ENCODE measurements at regions not wholly inside any gene's neighbourhood (a gene's known extent, or its start where the extent isn't known, plus 50 kb on each side); places are given as distances from the start of the nearest gene placed in this dataset.

GRCh38 chr10:78936412-78937342, 132.1 kb upstream of the ZMIZ1 start:
- no peak overlapping the region for H3K27ac Mint-ChIP-seq (ENCODE audit: unreplicated experiment)
- no peak overlapping the region for H3K4me3 Mint-ChIP-seq (ENCODE audit: unreplicated experiment)
- peaks cover 6% of the 10 kb centered on the region for H3K27me3 Mint-ChIP-seq (ENCODE audit: unreplicated experiment)
- H3K4me1 Mint-ChIP-seq (ENCODE audit: low read depth, unreplicated experiment): peaks cover 3% of the 10 kb centered on the region
- no peaks in the 10 kb centered on the region for H3K36me3 Mint-ChIP-seq (ENCODE audit: unreplicated experiment)
- TF ChIP-seq, protein P1, sequence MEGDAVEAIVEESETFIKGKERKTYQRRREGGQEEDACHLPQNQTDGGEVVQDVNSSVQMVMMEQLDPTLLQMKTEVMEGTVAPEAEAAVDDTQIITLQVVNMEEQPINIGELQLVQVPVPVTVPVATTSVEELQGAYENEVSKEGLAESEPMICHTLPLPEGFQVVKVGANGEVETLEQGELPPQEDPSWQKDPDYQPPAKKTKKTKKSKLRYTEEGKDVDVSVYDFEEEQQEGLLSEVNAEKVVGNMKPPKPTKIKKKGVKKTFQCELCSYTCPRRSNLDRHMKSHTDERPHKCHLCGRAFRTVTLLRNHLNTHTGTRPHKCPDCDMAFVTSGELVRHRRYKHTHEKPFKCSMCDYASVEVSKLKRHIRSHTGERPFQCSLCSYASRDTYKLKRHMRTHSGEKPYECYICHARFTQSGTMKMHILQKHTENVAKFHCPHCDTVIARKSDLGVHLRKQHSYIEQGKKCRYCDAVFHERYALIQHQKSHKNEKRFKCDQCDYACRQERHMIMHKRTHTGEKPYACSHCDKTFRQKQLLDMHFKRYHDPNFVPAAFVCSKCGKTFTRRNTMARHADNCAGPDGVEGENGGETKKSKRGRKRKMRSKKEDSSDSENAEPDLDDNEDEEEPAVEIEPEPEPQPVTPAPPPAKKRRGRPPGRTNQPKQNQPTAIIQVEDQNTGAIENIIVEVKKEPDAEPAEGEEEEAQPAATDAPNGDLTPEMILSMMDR (IDR thresholded peaks at IDR 0.05; ENCODE audit: partially characterized antibody, unreplicated experiment): no peak
- DNase-seq: no peak
- peaks cover 4% of the 10 kb centered on the region for H3K9me3 Mint-ChIP-seq (ENCODE audit: unreplicated experiment)

DNA sequence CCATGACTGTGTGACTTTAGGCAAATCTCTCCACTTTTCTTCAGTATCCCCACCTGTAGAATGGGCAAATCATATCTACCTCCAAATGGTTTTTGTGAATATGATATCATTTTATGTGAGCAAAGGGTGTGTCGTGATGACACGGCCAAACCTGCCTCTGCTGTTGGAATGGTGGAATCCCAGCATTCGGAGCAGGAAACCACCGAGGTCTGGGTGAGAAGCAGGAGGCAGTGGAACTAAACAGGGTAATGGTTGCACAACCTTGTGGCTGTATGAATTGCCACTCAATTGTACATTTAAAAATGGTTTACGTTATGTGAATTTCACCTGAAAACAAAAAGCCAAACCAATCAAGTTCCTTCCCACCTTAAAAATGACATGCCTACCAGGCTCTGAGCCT, 131.4 kb upstream of the ZMIZ1 start:
- no peaks in the 10 kb centered on the region for H3K36me3 Mint-ChIP-seq (ENCODE audit: unreplicated experiment)
- H3K9me3 Mint-ChIP-seq (ENCODE audit: unreplicated experiment): peaks cover 4% of the 10 kb centered on the region
- TF ChIP-seq, protein P1 (IDR thresholded peaks at IDR 0.05; ENCODE audit: partially characterized antibody, unreplicated experiment): no peak
- DNase-seq: no peak
- no peak overlapping the region for H3K27ac Mint-ChIP-seq (ENCODE audit: unreplicated experiment)
- no peak overlapping the region for H3K4me3 Mint-ChIP-seq (ENCODE audit: unreplicated experiment)
- peaks cover 2% of the 10 kb centered on the region for H3K4me1 Mint-ChIP-seq (ENCODE audit: low read depth, unreplicated experiment)
- peaks cover 6% of the 10 kb centered on the region for H3K27me3 Mint-ChIP-seq (ENCODE audit: unreplicated experiment)

- H3K4me3 Mint-ChIP-seq (ENCODE audit: unreplicated experiment): no peak overlapping the region
- H3K36me3 Mint-ChIP-seq (ENCODE audit: unreplicated experiment): peaks cover 4% of the 10 kb centered on the region
- H3K27me3 Mint-ChIP-seq (ENCODE audit: unreplicated experiment): peaks cover 3% of the 10 kb centered on the region
- TF ChIP-seq, protein P1 (IDR thresholded peaks at IDR 0.05; ENCODE audit: partially characterized antibody, unreplicated experiment): no peak
- no peak for DNase-seq
- H3K4me1 Mint-ChIP-seq (ENCODE audit: low read depth, unreplicated experiment): no peaks in the 10 kb centered on the region
- H3K27ac Mint-ChIP-seq (ENCODE audit: unreplicated experiment): no peak overlapping the region
- H3K9me3 Mint-ChIP-seq (ENCODE audit: unreplicated experiment): no peaks in the 10 kb centered on the region
These were observed 130.7 kb upstream of the ZMIZ1 start for GRCh38 chr10:78937800-78938694.

DNA sequence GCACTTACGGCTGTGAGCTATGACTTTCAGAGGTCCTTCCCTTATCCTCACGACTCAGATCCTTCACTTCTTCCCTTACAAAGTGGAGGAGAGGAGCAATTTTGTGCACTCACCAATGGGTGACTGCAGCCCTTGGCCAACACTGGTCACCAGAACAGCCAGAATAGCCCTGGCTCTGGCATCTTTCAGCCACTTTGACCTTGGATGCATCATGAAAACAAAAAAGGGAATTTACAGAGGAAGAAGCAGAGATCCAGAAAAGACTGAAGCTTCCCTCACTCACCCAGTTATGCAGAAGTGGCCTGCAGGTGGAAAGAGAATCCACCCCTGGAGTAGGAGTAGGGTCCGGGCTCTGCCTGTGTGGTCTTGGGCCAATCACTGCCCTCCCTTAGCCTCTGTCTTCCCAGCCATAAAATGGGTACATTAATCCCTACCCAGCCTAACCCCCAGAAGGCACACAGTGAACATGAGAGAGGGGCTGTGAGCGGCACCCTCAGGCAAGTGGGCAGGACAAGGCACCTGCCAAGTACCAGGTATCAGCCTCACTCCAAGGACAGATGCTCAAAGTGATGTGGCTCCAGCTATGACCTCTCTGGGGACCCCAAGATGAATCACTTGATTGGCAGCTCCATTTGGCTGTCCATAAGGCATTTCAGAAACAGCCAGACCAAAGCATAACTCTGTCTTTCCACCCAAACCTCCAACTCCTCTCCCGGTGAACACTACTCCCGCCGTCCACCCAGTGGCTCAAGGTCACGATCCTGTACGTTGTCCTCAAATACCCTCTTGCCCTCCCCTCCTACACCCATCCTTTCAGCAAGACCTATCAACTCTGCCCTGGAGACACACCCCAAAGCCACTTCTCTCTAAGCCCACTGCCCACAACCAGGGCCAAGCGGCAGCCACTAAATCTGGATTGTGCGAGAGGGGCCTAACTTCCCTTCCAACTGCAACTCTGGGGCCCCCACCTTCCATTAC, 129.8 kb upstream of the ZMIZ1 start:
- H3K4me1 Mint-ChIP-seq (ENCODE audit: low read depth, unreplicated experiment): peaks cover 2% of the 10 kb centered on the region
- TF ChIP-seq, protein P1 (IDR thresholded peaks at IDR 0.05; ENCODE audit: partially characterized antibody, unreplicated experiment): no peak
- H3K4me3 Mint-ChIP-seq (ENCODE audit: unreplicated experiment): no peak overlapping the region
- H3K36me3 Mint-ChIP-seq (ENCODE audit: unreplicated experiment): peaks cover 12% of the 10 kb centered on the region
- no peak overlapping the region for H3K27ac Mint-ChIP-seq (ENCODE audit: unreplicated experiment)
- H3K9me3 Mint-ChIP-seq (ENCODE audit: unreplicated experiment): peaks cover 4% of the 10 kb centered on the region
- DNase-seq: no peak
- peaks cover 3% of the 10 kb centered on the region for H3K27me3 Mint-ChIP-seq (ENCODE audit: unreplicated experiment)
